Skeletal muscle cell (primary cell): ENCODE measurements at regions not wholly inside any gene's neighbourhood (a gene's known extent, or its start where the extent isn't known, plus 50 kb on each side); places are given as distances from the start of the nearest gene placed in this dataset.
"Not testable (repeated sequence)": the region's sequence is repeated elsewhere in the genome, so short reads cannot be mapped to it uniquely, and the experiment has no call there.

Source experiments
- DNase-seq: peaks from one replicate; pipeline ENCODE4 v3.0.0-alpha.2; 2010; ENCODE audit warnings: low read depth
- H3K4me3 ChIP-seq: 2 replicates; pipeline ENCODE4 v1.5.1; 2011; ENCODE audit warnings: low read depth, mild to moderate bottlenecking, control low read depth, low read length, moderate library complexity

DNA sequence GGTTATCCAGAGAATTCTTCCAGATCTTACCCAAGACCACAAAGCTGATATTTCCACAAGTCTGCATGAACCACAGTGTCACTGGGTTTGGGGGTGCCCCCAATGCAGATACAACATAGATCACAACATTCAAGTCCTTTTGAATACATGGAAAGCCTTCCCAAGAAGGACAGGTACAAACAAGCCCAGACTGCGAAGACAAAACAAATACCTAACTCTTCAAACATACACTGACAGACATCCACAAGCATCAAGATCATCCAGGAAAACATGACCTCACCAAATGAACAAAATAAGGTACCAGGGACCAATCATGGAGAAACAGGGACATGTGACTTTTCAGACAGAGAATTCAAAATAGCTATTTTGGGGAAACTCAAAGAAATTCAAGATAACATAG, 93.1 kb downstream of the MDH1 start:
- H3K4me3 ChIP-seq = no peak overlapping the region
- DNase-seq = no peak

DNA sequence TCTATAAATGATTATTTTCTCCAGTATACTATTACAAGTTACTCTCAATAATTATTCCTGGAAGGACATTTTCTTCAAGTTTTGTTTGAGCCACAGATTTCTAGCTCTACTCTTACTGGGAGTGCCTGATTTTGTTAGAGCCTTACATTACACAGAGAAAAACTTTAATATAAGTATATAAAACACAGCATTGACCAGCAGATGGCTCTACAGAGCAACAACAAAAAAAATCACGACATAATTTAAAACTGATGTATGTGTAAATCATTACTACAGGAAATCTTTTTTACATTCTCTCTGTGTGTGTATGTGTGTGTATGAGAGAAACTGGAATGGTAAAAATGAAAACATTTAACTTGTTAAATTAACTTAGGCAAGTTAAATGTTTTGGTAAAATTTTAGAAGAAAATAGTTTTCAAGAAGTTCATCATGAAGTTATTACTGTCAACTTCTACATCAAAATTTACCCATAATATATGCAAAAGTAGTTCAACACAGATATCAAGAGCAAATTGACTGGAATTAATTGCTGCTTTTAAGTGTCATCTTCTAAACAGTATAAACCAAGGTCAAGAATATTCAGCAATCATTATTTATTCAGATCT, 103.3 kb downstream of the MDH1 start:
- DNase-seq = no peak

DNA sequence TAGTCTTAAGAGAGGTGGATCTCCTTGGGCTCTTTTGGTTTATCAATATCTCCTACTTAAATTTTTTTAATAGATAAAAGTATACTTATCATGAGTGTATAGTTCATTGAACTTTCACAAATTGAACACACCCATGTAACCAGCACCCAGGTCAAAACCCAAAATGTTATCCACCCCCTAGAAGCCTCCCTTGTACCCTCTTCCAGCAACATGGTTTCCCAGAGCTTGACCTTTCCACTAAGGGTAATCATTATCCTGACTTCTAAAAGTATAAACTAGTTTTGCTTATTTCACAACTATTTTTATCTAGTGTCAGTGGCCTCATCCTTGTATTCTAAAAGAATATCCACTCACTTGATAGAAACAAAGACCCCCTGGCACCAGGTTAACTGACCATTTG, 106.8 kb downstream of the MDH1 start:
- DNase-seq = no peak
- H3K4me3 ChIP-seq = no peak overlapping the region

More for the DNA sequence above, 103.3 kb downstream of the MDH1 start:
- no peak overlapping the region for H3K4me3 ChIP-seq

DNA sequence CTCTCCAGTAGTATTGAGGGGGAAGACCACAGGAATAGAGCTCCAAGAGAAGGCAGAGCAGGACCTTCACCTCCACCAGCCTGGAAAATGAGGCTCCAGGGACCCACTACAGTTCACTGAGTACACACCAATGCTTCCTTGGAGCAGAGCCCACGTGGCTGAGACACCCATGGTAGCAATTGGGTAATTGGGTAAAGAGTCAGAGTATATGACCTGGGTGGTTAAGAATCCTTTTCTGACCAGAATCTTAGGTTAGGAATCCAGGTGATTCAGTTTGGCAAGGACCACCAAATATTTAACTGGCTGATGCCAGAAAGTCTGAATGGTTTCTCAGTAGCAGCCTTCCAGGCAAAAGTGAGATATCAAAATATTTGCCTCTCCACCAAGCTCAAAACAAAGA, 107.7 kb downstream of the MDH1 start:
- no peak overlapping the region for H3K4me3 ChIP-seq
- no peak for DNase-seq

DNA sequence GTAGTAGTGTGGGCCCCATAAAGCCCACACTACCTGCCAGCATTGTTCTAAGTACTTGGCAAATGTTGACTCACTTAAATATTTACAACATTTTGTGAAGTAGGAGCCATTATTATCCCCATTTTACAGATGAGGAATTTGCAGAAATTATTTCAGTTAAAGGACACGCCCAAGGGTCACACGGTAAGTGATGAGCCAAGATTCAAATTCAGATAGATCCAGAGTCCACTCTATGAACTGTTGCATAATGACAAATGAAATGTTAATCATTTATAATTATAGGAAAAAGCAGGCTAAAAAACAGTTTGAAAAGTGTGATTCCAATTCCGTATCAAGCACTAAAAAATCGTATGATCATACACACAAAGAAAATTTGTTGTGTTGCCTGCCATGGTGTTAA, 108.4 kb downstream of the MDH1 start:
- H3K4me3 ChIP-seq = no peak overlapping the region
- DNase-seq = no peak

DNA sequence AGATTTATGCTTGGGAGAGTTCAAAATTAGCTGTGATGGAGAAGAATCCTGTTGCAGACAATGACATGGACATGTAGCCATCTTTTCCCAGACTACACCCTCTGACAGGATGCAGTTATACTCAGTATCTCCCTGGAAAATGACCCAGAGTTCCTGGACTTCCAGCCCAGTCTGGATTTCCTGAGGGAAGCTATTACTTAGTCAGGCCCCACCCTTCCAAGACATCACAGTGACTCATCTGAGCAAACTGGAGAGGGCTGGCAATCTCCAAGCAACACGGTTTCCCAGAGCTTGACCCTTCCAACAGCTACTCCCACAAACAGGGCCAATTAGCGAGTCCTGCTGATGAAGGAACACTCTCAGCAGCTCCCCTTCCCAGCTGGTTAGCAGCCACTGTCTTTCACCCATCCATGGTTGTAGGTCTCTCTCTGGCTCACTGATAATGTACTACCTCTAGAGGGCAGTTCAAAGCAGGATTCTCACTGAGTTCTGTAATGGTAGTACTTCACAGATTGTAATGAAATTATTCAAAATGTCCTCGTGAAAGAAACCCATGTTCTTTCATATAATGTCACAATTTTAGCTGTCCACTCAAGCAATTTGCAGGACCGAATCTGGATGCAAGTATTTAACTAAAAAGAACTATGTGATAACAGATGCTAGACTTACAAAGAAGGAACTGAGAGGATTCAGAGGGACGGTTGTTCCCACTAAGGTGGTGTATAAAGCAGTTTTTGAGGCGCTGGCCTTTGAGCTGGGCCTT, 110.2 kb downstream of the MDH1 start:
- peak; percentile 80 for DNase-seq
- no peak overlapping the region for H3K4me3 ChIP-seq

DNA sequence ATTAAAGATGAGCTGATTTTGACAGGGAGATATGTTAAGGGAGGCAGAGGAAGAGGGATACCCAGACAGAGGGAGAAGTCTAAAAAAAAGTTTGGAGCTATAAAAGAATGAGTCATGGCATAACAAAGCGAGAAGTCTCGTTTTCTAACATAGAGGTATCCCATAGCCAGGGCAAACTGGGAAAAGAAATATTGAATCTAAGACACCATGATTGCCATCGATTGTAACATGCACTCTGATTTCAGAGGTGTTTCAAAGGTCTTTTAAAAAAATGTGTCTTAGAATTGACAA, 110.7 kb downstream of the MDH1 start:
- no peak for DNase-seq
- H3K4me3 ChIP-seq = no peak overlapping the region

DNA sequence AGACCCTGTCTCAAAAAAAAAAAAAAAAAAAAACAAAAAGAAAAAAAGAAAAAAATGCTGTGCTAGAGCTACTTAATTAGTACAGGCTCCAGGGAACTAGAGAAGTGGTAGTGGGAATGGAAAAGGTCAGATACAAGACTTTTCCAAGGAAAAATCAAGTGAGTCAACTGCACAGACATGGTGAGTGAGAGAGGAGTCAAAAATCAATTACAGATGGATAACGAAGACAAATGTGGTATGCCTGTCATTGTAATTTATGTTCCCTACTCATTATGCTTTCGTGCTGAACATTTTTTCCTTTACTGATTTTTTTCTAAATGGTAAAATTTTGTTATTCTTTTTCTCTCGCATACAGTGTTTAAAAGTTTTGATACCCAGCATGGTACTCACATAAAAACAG, 111.5 kb downstream of the MDH1 start:
- H3K4me3 ChIP-seq = no peak overlapping the region
- no peak for DNase-seq

DNA sequence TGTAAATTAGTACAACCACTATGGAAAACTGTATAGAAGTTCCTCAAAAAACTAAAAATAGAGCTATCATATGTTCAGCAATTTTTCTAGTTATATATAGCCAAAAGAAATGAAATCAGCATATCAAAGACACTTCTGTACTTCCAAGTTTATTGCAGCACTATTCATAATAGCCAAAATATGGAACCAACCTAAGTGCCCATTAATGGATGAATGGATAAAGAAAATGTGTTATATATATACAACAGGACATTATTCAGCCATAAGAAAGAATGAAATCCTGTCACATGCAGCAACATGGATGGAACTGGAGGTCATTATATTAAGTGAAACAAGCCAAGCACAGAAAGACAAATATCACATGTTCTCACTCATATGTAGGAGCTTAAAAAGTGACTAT, 112.6 kb downstream of the MDH1 start:
- DNase-seq = no peak
- H3K4me3 ChIP-seq = no peak overlapping the region

DNA sequence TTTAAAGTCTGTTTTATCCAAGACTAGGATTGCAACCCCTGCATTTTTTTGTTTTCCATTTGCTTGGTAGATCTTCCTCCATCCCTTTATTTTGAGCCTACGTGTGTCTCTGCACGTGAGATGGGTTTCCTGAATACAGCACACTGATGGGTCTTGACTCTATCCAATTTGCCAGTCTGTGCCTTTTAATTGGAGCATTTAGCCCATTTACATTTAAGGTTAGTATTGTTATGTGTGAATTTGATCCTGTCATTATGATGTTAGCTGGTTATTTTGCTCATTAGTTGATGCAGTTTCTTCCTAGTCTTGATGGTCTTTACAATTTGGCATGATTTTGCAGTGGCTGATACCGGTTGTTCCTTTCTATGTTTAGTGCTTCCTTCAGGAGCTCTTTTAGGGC, 117.3 kb downstream of the MDH1 start:
- not testable (repeated sequence) for H3K4me3 ChIP-seq, DNase-seq

DNA sequence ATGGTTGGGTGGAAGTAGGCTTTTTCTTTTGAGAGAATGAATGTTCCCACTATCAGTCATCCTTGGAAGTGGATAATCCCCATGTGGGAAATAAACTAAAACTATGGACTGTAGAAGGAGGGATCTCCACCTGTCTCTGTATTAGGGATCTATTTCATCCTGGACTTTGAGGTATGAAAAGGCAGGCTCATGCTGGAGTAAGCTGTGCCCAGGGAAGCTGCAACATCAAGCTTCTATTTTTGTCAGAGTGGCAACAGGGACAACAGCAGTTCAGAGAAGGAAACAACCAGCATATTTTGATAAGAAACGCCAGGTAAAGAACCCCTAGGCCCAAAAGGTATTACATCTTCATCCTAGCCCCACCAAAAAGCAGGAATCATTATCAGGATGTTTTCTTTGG, 122.0 kb downstream of the MDH1 start:
- H3K4me3 ChIP-seq = no peak overlapping the region
- DNase-seq = no peak

DNA sequence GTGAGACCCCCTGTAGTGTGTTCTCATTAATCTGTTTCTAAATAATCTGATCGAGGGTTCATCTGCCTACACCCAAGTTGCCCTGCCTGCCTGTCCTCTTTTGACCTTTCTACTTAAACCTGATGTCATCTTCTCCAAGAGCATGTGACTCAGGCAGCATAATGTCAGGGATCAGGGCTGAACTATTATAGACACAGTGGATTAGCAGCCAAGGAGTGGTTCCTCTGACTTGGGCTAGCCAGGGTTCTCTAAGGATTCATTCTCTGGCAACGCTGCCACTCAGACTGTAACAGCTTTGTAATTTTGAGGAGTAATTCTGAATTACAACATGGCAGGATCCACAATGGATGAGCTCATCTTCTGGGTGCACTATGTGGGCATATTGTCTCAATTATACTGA, 124.0 kb downstream of the MDH1 start:
- DNase-seq = no peak

DNA sequence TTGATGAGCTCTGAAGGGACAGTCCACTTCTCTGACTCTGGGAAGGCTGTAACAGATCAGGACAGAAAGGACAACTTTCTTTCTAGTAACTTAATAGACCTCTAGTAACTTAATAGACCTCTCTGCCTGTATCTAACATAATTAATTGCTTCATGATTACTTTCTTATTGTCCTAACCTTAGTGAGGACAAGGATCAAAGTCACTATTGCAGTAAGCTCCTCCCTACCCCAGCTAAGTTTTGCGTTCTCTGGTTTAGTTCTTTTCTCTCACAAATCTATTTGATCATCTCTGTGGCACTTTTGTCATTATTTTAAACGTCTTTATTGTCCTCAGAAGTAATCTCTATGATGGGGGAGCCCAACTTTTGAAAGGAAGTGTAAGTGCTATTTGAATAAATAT, 125.5 kb upstream of the UGP2 start:
- H3K4me3 ChIP-seq = no peak overlapping the region
- no peak for DNase-seq

More for the DNA sequence above, 124.0 kb downstream of the MDH1 start:
- H3K4me3 ChIP-seq = no peak overlapping the region

DNA sequence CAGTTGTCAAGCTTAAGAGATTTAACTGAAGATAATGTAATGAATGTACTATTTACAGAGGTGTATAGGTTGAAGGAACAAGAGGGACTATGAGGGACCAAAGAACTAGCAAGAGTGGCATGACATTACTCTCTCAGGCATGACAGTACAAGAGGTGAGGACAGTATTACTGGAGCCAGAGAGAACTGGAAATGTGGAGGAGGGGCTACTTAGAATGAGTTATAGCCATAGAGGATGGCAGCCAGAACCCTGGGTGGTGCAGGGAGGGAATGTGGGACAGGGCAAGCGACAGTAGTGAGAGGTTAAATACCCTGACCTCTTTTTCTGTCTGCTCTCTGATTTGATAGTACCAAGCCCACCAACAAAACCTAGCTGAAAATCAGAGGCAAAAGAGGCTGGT, 122.6 kb upstream of the UGP2 start:
- no peak overlapping the region for H3K4me3 ChIP-seq
- no peak for DNase-seq

DNA sequence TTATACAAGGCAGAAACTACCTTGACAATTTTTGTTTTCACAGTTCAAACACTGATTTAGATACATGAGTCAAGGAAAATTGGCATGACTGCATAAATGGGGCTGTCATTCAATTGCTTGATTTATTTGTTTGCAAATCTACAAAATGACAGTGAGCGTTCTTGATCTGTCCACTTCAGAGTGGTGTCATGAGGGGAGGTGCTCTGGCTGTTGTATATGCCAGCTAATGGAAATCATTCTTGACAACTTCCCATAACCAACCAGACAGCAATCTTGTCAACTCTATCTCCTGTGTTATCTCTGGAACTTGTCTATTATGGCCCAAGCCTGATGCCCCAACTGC, 120.6 kb upstream of the UGP2 start:
- DNase-seq = no peak
- H3K4me3 ChIP-seq = no peak overlapping the region

DNA sequence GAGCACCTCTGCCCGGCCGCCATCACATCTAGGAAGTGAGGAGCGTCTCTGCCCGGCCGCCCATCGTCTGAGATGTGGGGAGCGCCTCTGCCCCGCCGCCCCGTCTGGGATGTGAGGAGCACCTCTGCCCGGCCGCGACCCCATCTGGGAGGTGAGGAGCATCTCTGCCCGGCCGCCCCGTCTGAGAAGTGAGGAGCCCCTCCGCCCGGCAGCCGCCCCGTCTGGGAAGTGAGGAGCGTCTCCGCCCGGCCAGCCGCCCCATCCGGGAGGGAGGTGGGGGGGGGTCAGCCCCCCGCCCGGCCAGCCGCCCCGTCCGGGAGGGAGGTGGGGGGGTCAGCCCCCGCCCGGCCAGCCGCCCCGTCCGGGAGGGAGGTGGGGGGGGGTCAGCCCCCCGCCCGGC, 119.4 kb upstream of the UGP2 start:
- not testable (repeated sequence) for H3K4me3 ChIP-seq, DNase-seq

DNA sequence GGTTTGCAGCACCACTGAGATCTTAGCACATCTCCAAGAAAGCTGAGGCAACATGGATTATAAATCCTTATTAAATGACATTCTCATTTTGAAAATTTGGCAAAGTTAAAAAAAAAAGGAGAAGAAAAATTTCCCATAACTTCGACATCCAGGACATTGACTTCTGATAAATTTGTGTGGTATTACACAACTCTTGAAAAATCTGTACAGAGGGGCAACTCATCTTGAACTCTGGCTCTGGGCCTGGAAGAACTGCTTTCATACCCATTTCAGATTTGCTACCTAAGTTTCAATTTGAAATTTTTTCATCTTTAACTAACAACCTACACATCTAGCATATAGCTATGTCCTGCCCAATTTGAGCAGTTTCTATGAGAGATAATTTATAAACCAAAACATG, 118.0 kb upstream of the UGP2 start:
- DNase-seq = no peak

DNA sequence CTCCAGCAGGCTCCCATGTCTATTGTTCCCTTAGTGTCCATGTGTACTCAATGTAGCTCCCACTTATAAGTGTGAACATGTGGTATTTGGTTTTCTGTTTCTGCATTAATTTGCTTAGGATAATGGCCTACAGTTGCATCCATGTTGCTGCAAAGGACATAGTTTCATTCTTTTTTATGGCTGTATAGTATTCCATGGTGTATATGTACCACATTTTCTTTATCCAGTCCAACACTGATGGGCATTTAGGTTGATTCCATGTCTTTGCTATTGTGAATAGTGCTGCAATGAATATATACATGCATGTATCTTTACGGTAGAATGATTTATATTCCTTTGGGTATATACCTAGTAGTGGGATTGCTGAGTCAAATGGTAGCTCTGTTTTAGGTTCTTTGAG, 116.5 kb upstream of the UGP2 start:
- DNase-seq, H3K4me3 ChIP-seq: not testable (repeated sequence)

More for the DNA sequence above, 118.0 kb upstream of the UGP2 start:
- no peak overlapping the region for H3K4me3 ChIP-seq

DNA sequence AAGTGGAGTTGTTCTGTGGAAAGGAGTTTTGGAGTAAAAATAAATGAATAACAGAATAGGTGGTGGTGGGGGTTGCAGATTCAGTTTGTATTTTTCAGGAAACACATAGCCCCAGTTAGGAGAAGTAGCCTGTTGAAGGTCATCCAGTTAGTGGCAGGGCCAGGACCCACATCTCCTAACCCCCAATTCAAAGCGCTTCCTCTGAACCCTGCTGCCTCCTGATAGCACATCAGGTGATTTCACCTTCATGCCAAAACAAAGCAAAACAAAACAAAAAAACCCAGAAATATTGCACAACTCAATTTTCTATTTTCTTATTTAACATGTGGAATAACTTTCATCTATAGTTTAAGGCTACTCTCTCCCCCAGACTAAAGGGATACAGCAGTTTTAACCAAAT, 112.3 kb upstream of the UGP2 start:
- H3K4me3 ChIP-seq = no peak overlapping the region
- no peak for DNase-seq

DNA sequence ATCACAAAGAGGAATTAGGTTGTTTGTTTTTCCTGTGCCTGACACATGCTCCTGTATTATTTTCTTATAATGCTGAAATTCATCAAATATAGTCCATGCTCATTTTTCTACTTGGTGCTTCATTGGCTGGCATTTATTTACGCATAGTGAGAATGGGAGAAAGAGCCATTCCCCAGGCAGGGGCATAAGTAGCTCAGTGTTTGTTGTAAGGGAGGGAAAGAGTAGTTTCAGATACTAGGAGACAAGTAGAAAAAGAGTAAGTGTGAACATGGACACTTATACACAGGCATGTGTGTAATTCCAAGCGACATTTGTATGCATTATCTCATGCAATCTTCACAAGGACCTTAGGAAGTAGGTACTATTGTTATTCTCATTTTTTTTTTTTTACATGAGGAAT, 111.9 kb upstream of the UGP2 start:
- H3K4me3 ChIP-seq = no peak overlapping the region
- DNase-seq = no peak

DNA sequence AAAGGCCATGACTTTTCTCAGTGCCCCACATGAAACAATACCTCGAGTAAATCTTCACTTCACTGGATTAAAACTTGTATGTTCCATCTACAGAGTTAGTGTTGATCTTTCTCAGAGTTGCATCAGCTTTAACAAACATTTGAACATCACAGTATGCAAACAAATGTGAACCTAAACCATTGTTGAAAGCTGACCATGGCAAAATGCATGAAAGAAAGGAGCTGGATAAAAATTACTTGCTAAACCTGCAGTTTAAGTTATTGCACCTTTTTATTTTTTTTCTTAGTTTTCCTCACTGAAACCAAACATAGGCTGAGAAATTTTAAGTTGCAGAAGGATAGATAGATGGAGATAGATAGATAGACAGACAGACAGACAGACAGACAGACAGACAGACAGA, 107.2 kb upstream of the UGP2 start:
- peak; percentile 59 for DNase-seq
- H3K4me3 ChIP-seq = no peak overlapping the region

DNA sequence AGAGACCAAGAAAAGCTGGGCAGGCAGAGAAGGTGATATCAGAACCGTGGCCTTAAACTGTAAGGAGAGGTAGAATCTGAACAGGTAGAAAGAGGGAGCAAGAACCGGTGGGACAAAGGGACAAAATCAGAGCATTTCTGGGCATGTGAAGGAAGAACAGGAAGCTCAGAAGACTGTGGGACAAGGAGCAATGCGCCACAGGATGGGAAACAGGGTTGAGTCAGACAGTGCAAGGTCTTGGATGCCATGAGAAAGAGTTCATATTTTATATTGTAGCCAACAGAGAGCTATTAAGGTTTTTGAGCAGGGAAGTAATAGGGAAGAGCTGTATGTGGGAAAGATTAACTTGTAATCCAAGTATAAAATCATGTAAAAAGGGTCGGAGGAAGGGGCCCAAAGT, 106.4 kb upstream of the UGP2 start:
- no peak overlapping the region for H3K4me3 ChIP-seq
- peak; percentile 71 for DNase-seq
